Left ventricle myocardium inferior (tissue), 1 donor: ENCODE measurements at regions not wholly inside any gene's neighbourhood (a gene's known extent, or its start where the extent isn't known, plus 50 kb on each side); places are given as distances from the start of the nearest gene placed in this dataset.

Experiments used
- DNase-seq: peaks from one replicate; pipeline ENCODE4 v3.0.0-alpha.2; 2020
- H3K27ac ChIP-seq: fragments of 200-600 bp; replicated peaks from 2 replicates; pipeline ENCODE4 v1.8.0; 2021
- H3K27me3 ChIP-seq: fragments of 200-600 bp; 2 replicates; pipeline ENCODE4 v1.8.0; 2021; ENCODE audit warnings: low read depth
- H3K36me3 ChIP-seq: fragments of 200-600 bp; 2 replicates; pipeline ENCODE4 v1.8.0; 2021
- H3K4me1 ChIP-seq: fragments of 200-600 bp; 2 replicates; pipeline ENCODE4 v1.8.0; 2021
- H3K4me3 ChIP-seq: fragments of 200-600 bp; 2 replicates; pipeline ENCODE4 v1.8.0; 2021; ENCODE audit warnings: mild to moderate bottlenecking, moderate library complexity
- H3K9me3 ChIP-seq: fragments of 200-600 bp; replicated peaks from 2 replicates; pipeline ENCODE4 v1.8.0; 2021
- intact Hi-C: fragments of 100-400 bp; cut with micrococcal nuclease; formaldehyde crosslinking; loops from one replicate; pipeline ENCODE4 v1.11.0; 2022
- TF ChIP-seq, protein P1 (sequence below): fragments of 200-600 bp; IDR thresholded peaks from 2 replicates; pipeline ENCODE4 v1.8.0; 2021; ENCODE audit warnings: antibody characterized with exemption, mild to moderate bottlenecking, borderline replicate concordance
- donor health status: DM: no; HTN: yes; CAD: no; lungs with severe emphysema.

DNA sequence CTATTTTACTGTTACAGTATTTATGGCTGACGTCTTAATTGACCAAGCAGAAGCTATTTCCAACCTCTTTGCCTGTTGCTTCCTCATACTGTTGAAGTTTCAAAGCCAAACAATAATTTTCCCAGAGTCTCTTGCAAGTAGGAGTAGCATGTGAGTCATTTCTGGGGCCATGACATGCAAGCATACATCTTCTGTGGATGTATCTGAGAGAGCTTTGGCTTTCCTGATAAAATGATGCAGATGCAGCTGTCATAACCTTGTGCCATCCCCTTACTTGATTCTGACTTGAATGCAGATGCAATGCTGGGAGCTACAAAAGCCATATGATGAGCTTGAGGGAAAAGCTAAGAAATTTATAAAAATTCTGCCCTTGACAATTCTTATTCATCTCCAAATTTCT, 243.1 kb upstream of the TENM4 start:
- intact Hi-C loops, result no loop called here
- Histone ChIP-seq H3K27me3 (peaks cover 5% of the 10 kb centered on the region), H3K27ac (no peak overlapping the region), H3K9me3 (no peaks in the 10 kb centered on the region), H3K36me3 (no peaks in the 10 kb centered on the region), H3K4me1 (no peaks in the 10 kb centered on the region), H3K4me3 (no peak overlapping the region)
- TF ChIP-seq, protein P1, sequence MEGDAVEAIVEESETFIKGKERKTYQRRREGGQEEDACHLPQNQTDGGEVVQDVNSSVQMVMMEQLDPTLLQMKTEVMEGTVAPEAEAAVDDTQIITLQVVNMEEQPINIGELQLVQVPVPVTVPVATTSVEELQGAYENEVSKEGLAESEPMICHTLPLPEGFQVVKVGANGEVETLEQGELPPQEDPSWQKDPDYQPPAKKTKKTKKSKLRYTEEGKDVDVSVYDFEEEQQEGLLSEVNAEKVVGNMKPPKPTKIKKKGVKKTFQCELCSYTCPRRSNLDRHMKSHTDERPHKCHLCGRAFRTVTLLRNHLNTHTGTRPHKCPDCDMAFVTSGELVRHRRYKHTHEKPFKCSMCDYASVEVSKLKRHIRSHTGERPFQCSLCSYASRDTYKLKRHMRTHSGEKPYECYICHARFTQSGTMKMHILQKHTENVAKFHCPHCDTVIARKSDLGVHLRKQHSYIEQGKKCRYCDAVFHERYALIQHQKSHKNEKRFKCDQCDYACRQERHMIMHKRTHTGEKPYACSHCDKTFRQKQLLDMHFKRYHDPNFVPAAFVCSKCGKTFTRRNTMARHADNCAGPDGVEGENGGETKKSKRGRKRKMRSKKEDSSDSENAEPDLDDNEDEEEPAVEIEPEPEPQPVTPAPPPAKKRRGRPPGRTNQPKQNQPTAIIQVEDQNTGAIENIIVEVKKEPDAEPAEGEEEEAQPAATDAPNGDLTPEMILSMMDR, result no peak
- no peak for DNase-seq

DNA sequence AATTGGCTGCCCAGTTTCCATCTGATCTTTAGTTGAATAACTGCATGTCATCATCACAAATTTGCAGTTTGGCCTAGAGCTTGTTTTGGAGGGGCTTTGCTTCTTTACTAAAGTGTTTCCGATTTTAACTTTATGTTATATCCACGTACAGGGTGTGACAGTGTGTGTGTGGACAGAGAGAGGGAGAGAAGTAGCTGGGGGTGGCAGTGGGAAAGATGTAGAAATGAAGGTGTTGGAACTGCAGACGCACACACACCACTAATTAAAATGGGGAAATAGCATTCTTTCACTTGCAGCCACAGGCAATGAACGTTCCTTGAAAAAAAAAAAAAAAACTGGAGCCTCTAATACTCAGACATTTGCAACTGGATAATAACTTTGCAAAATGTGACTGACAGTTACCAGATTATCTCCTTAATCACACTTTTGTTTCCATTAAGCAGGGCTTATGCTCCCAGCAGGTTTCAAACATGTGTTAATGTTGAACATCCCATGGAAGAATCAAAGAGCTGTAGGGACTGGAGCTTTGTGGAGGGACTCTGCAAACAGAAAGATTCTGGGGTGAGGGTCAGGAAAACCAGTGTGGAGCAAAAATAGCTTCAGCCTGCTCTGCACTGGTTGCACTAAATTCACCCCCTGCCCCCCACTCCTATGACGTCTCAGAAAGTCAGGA, 238.1 kb upstream of the TENM4 start:
- Histone ChIP-seq H3K4me3 (no peak overlapping the region), H3K36me3 (no peaks in the 10 kb centered on the region), H3K9me3 (no peaks in the 10 kb centered on the region), H3K27ac (no peak overlapping the region), H3K4me1 (no peaks in the 10 kb centered on the region), H3K27me3 (peaks cover 33% of the 10 kb centered on the region)
- intact Hi-C loops, result no loop called here
- DNase-seq, result no peak
- TF ChIP-seq, protein P1, result no peak

DNA sequence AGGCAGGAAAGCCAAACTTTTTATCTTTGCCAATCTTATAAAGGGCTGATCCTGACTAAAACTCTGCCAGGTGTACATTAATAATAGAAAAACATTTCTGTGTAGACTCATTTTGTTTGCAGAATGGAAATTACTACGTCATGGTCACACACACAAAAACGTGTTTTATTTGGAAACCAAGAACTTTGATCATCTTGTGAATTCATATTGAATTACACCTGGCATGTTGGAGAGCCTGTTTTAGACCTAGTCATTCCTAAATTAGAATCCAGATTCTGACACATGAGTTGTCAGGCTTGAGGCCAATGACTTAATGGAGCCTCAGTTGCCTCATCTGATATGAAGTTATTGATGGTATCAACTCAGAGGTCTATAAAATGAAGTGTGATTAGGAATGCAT, 235.6 kb upstream of the TENM4 start:
- DNase-seq, result no peak
- Histone ChIP-seq H3K4me3 (no peak overlapping the region), H3K9me3 (no peaks in the 10 kb centered on the region), H3K27me3 (peaks cover 33% of the 10 kb centered on the region), H3K36me3 (no peaks in the 10 kb centered on the region), H3K4me1 (no peaks in the 10 kb centered on the region), H3K27ac (no peak overlapping the region)
- intact Hi-C loops, result no loop called here
- TF ChIP-seq, protein P1, result no peak

DNA sequence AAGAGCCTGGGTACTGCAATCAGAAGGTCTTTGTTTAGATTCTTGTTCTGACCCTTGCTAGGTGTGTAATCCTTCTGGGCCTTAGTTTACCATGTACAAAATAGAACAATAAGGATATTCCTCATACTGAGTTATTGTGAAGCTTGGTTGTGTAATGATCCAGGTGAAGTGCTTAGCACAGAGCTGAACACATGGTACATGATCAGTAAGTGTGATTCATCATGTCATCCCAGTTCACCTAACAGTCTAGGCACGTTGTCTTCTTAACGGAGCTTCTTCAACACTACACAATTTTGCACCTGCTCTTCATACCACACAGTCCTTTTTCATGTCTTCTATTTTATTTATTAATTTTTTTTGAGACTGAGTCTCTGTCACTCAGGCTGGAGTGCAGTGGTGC, 234.3 kb upstream of the TENM4 start:
- no peaks in the 10 kb centered on the region for H3K36me3 ChIP-seq
- intact Hi-C loops, result no loop called here
- no peaks in the 10 kb centered on the region for H3K4me1 ChIP-seq
- no peak overlapping the region for H3K27ac ChIP-seq
- DNase-seq, result no peak
- TF ChIP-seq, protein P1, result no peak
- H3K9me3 ChIP-seq, result no peaks in the 10 kb centered on the region
- H3K27me3 ChIP-seq, result peaks cover 33% of the 10 kb centered on the region
- H3K4me3 ChIP-seq, result no peak overlapping the region

DNA sequence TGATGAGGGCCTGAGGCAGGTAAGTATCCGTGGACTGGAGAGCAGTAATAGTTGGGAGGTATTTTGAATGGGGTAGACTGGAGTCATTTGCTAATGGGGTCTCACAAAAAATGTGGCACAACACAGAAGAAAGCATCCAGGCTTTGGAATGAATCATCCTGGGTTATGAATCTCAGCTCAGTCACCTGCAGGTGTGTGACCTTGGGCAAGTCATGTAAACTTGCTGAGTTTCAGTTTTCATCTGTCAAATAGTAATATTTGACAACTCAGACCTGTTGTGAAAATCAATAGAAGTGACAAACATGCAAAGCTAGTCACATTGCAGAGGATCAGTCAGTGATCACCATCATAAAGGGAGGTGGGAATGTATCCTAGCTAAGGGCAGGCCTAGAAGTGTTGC, 232.0 kb upstream of the TENM4 start:
- no peak for DNase-seq
- Histone ChIP-seq H3K4me3 (no peak overlapping the region), H3K27me3 (peaks cover 29% of the 10 kb centered on the region), H3K27ac (no peak overlapping the region), H3K36me3 (no peaks in the 10 kb centered on the region), H3K9me3 (no peaks in the 10 kb centered on the region), H3K4me1 (no peaks in the 10 kb centered on the region)
- intact Hi-C loops, result no loop called here
- TF ChIP-seq, protein P1, result no peak
